A673 (cell line): ENCODE measurements at regions not wholly inside any gene's neighbourhood (a gene's known extent, or its start where the extent isn't known, plus 50 kb on each side); places are given as distances from the start of the nearest gene placed in this dataset.

Experiments used
- EZH2 ChIP-seq: fragments of 200-600 bp; sonication (generic); IDR thresholded peaks from 2 replicates; pipeline ENCODE4 v1.6.1; 2017; ENCODE audit warnings: borderline replicate concordance, low read depth, mild to moderate bottlenecking, mixed read lengths, antibody characterized with exemption, low read length; ENCODE audit not compliant: poor library complexity, severe bottlenecking
- TF ChIP-seq, protein P1 (sequence below): fragments of 300-800, 200-600 bp; sonication (generic); conservative IDR thresholded peaks from 2 replicates; pipeline ENCODE4 v1.5.1; 2017; ENCODE audit warnings: low read depth, mild to moderate bottlenecking, antibody characterized with exemption, low read length, moderate library complexity, mixed read lengths

DNA sequence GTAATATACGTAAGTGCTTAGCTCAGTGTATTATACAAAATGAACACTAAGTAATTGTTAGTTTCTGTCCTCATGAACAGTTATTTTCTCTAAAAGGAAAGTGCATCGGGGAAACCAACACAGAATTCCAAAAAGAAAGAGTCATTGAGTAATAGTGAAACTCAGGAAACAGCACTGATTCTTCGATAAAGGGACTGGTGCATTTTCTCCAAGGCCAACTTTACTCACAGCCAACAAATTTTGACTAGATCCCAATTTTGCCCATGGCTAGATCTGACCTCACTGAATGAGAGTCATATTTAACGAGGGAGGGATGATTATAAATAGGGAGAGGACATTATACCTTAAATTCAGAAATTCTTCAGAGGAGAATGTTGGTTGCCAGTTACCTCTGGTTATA, 390.9 kb upstream of the NRSN1 start:
- TF ChIP-seq, protein P1, sequence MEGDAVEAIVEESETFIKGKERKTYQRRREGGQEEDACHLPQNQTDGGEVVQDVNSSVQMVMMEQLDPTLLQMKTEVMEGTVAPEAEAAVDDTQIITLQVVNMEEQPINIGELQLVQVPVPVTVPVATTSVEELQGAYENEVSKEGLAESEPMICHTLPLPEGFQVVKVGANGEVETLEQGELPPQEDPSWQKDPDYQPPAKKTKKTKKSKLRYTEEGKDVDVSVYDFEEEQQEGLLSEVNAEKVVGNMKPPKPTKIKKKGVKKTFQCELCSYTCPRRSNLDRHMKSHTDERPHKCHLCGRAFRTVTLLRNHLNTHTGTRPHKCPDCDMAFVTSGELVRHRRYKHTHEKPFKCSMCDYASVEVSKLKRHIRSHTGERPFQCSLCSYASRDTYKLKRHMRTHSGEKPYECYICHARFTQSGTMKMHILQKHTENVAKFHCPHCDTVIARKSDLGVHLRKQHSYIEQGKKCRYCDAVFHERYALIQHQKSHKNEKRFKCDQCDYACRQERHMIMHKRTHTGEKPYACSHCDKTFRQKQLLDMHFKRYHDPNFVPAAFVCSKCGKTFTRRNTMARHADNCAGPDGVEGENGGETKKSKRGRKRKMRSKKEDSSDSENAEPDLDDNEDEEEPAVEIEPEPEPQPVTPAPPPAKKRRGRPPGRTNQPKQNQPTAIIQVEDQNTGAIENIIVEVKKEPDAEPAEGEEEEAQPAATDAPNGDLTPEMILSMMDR, result no peak
- no peak for TF ChIP-seq EZH2
